Hepatocyte (in vitro differentiated cells): ENCODE measurements at regions not wholly inside any gene's neighbourhood (a gene's known extent, or its start where the extent isn't known, plus 50 kb on each side); places are given as distances from the start of the nearest gene placed in this dataset.

ENCODE experiments used
- EZH2 ChIP-seq: fragments of 200-600 bp; sonication (generic); IDR thresholded peaks from 2 replicates; pipeline ENCODE4 v1.6.1; 2016; ENCODE audit warnings: antibody characterized with exemption, mild to moderate bottlenecking, borderline replicate concordance
- TF ChIP-seq, protein P1 (sequence below): fragments of 200-600 bp; sonication (generic); IDR thresholded peaks from 2 replicates; pipeline ENCODE4 v1.5.1; 2016; ENCODE audit warnings: antibody characterized with exemption, mild to moderate bottlenecking; ENCODE audit not compliant: poor library complexity

- TF ChIP-seq EZH2, result no peak
- TF ChIP-seq, protein P1, sequence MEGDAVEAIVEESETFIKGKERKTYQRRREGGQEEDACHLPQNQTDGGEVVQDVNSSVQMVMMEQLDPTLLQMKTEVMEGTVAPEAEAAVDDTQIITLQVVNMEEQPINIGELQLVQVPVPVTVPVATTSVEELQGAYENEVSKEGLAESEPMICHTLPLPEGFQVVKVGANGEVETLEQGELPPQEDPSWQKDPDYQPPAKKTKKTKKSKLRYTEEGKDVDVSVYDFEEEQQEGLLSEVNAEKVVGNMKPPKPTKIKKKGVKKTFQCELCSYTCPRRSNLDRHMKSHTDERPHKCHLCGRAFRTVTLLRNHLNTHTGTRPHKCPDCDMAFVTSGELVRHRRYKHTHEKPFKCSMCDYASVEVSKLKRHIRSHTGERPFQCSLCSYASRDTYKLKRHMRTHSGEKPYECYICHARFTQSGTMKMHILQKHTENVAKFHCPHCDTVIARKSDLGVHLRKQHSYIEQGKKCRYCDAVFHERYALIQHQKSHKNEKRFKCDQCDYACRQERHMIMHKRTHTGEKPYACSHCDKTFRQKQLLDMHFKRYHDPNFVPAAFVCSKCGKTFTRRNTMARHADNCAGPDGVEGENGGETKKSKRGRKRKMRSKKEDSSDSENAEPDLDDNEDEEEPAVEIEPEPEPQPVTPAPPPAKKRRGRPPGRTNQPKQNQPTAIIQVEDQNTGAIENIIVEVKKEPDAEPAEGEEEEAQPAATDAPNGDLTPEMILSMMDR, result no peak
These were observed 201.2 kb downstream of the MYCN start for GRCh38 chr2:16141641-16141921.
